ENCODE measurements at regions not wholly inside any gene's neighbourhood (a gene's known extent, or its start where the extent isn't known, plus 50 kb on each side); places are given as distances from the start of the nearest gene placed in this dataset.

DNA sequence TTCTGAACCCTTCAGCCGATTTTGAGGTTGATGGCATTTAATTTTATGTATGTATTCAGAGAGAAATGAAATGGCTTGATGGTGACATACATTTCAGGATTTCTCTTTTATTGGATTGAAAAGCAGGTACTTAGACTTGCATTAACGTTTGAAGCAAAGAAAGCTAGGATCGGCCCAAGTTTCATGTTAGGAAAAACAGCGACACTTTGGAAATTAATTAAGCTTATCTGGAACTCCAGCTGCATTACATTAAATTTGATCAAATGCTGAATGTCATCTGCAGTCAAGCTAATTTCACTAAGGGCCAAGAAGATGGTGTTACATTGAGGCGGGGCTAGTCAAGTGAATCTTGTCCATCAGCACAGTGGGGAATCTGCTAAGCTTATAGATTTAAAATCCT, 441.8 kb downstream of the IRS1 start:
- TF ChIP-seq, protein P1, sequence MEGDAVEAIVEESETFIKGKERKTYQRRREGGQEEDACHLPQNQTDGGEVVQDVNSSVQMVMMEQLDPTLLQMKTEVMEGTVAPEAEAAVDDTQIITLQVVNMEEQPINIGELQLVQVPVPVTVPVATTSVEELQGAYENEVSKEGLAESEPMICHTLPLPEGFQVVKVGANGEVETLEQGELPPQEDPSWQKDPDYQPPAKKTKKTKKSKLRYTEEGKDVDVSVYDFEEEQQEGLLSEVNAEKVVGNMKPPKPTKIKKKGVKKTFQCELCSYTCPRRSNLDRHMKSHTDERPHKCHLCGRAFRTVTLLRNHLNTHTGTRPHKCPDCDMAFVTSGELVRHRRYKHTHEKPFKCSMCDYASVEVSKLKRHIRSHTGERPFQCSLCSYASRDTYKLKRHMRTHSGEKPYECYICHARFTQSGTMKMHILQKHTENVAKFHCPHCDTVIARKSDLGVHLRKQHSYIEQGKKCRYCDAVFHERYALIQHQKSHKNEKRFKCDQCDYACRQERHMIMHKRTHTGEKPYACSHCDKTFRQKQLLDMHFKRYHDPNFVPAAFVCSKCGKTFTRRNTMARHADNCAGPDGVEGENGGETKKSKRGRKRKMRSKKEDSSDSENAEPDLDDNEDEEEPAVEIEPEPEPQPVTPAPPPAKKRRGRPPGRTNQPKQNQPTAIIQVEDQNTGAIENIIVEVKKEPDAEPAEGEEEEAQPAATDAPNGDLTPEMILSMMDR (IDR thresholded peaks at IDR 0.05) = no peak
- H3K4me1 ChIP-seq = no peaks in the 10 kb centered on the region
- H3K27me3 ChIP-seq (ENCODE audit: control insufficient read depth, insufficient read depth, low read length) = no peaks in the 10 kb centered on the region
- H3K36me3 ChIP-seq (ENCODE audit: control insufficient read depth, insufficient read depth, low read length) = no peaks in the 10 kb centered on the region
- no peaks in the 10 kb centered on the region for H3K79me2 ChIP-seq
- H3K27ac ChIP-seq = no peak overlapping the region
- no peak overlapping the region for H3K4me3 ChIP-seq (ENCODE audit: low read depth, low read length)
- H2AFZ ChIP-seq = no peak overlapping the region
- H3K9me3 ChIP-seq (ENCODE audit: control insufficient read depth, low read length) = no peaks in the 10 kb centered on the region
- H3K4me2 ChIP-seq (ENCODE audit: low read length) = no peak overlapping the region
- no peak overlapping the region for H3K9ac ChIP-seq

DNA sequence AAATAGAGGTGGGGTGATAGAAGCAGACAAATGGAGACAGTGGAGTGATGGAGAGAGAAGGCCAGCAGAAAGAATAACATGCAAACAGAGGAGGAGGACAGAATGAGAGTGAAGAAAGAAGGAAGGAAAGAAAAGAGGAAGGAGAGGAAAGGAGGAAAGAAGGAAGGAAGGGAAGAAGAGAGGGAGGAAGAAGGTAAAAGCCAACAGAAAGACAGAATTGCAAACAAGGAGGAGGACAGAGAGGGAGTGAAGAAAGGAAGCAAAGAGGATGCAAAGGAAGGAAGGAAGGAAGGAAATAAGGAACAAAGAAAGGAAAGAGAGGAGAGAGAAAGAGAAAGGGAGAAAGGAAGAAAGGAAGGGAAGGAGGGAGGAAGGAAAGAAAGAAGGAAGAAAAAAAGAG, 444.0 kb downstream of the IRS1 start:
- Histone ChIP-seq H2AFZ (no peak overlapping the region), H3K79me2 (no peaks in the 10 kb centered on the region), H3K4me3 (ENCODE audit: low read depth, low read length) (no peak overlapping the region), H3K27me3 (ENCODE audit: control insufficient read depth, insufficient read depth, low read length) (no peaks in the 10 kb centered on the region), H3K36me3 (ENCODE audit: control insufficient read depth, insufficient read depth, low read length) (no peaks in the 10 kb centered on the region), H3K4me2 (ENCODE audit: low read length) (no peak overlapping the region), H3K9me3 (ENCODE audit: control insufficient read depth, low read length) (no peaks in the 10 kb centered on the region), H3K4me1 (no peaks in the 10 kb centered on the region), H3K9ac (no peak overlapping the region), H3K27ac (no peak overlapping the region)
- TF ChIP-seq, protein P1 (IDR thresholded peaks at IDR 0.05) = no peak

DNA sequence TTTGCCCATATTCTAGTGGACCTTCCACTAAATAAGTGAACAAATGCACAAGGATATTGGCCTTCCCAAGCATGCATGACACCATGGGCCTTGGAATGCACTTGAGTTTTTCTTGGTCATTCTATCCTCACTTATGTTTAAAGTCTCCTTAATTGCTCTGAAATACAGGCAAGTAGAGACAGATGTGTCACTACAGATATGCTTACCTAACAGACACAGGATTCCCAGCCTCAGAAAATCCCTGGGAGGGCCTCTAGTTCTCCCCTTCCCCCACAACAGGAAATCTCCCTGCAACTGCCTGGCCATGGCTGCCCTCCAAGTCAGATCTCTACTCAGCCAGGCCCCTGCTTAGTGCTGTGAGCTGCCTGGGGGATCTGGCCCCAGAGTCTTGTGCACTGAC, 445.2 kb downstream of the IRS1 start:
- H3K9me3 ChIP-seq (ENCODE audit: control insufficient read depth, low read length) = no peaks in the 10 kb centered on the region
- H3K9ac ChIP-seq = no peak overlapping the region
- H3K4me1 ChIP-seq = no peaks in the 10 kb centered on the region
- H2AFZ ChIP-seq = no peak overlapping the region
- no peak overlapping the region for H3K4me3 ChIP-seq (ENCODE audit: low read depth, low read length)
- no peaks in the 10 kb centered on the region for H3K27me3 ChIP-seq (ENCODE audit: control insufficient read depth, insufficient read depth, low read length)
- TF ChIP-seq, protein P1 (IDR thresholded peaks at IDR 0.05) = no peak
- no peaks in the 10 kb centered on the region for H3K79me2 ChIP-seq
- no peak overlapping the region for H3K27ac ChIP-seq
- no peaks in the 10 kb centered on the region for H3K36me3 ChIP-seq (ENCODE audit: control insufficient read depth, insufficient read depth, low read length)
- no peak overlapping the region for H3K4me2 ChIP-seq (ENCODE audit: low read length)

DNA sequence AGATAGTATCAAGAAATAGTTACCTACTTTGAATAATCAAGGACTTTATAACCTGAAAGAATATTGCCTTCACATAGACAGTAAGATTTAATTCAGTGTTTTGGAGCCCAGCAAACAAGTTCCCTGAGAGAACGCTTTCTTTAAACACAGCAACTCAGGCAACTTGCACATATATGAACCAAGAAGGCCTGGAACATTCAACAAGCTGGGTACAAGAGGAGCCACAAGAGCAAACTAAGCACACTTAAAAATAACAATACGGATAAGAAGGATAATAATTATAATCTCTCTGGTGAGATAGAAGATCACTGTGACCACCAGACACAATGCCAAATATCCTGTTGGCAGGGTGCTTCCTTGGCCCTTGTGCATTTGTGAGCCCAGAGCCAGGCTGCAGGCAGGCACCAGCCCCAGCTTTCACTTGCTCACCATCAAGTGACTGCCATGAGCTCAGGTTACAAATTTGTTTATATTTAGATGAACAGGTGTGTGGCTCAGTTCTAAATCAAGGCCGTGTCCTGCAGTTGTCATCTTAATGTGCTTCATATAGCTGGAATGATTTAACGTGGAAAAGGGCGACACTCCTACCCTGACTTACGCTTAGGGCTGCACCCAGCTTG, 446.6 kb downstream of the IRS1 start:
- H3K4me1 ChIP-seq = no peaks in the 10 kb centered on the region
- TF ChIP-seq, protein P1 (IDR thresholded peaks at IDR 0.05) = no peak
- no peaks in the 10 kb centered on the region for H3K27me3 ChIP-seq (ENCODE audit: control insufficient read depth, insufficient read depth, low read length)
- no peak overlapping the region for H2AFZ ChIP-seq
- H3K9ac ChIP-seq = no peak overlapping the region
- H3K9me3 ChIP-seq (ENCODE audit: control insufficient read depth, low read length) = no peaks in the 10 kb centered on the region
- no peaks in the 10 kb centered on the region for H3K36me3 ChIP-seq (ENCODE audit: control insufficient read depth, insufficient read depth, low read length)
- no peaks in the 10 kb centered on the region for H3K79me2 ChIP-seq
- H3K4me3 ChIP-seq (ENCODE audit: low read depth, low read length) = no peak overlapping the region
- H3K4me2 ChIP-seq (ENCODE audit: low read length) = no peak overlapping the region
- H3K27ac ChIP-seq = no peak overlapping the region

DNA sequence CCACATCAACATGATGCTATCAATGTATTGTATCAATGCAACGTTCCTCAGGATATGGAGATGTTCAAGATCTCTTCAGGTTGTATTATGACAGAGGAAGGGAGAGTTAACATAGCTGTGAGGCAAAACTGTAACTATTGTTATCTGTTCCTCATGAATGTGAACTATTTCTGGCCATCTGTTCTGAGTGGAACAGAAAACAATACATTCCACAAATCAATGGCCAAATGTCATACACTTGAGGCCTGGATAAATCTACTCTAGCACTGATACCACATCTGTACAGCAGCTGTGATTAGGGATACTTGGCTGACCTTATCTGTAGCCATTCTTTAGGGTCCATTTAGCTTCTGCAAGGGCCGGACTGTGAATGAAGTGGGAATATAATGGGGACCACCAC, 447.9 kb downstream of the IRS1 start:
- Histone ChIP-seq H3K9ac (no peak overlapping the region), H3K9me3 (ENCODE audit: control insufficient read depth, low read length) (no peaks in the 10 kb centered on the region), H3K36me3 (ENCODE audit: control insufficient read depth, insufficient read depth, low read length) (no peaks in the 10 kb centered on the region), H3K27me3 (ENCODE audit: control insufficient read depth, insufficient read depth, low read length) (no peaks in the 10 kb centered on the region), H3K4me1 (no peaks in the 10 kb centered on the region), H3K4me2 (ENCODE audit: low read length) (no peak overlapping the region), H3K79me2 (no peaks in the 10 kb centered on the region), H3K4me3 (ENCODE audit: low read depth, low read length) (no peak overlapping the region), H3K27ac (no peak overlapping the region), H2AFZ (no peak overlapping the region)
- TF ChIP-seq, protein P1 (IDR thresholded peaks at IDR 0.05) = no peak
